IPS-NIHi7 (cell line): ENCODE measurements at regions not wholly inside any gene's neighbourhood (a gene's known extent, or its start where the extent isn't known, plus 50 kb on each side); places are given as distances from the start of the nearest gene placed in this dataset.

Experiments used
- DNase-seq: peaks from one replicate; pipeline ENCODE4 v3.0.0; 2012; ENCODE audit warnings: mixed read lengths; ENCODE audit errors: extremely low spot score

GRCh38 chr4:136106753-136107152 lies 1425.5 kb downstream of the PCDH18 start:
- DNase-seq: peak; percentile 7

- no peak for DNase-seq
Observed at GRCh38 chr4:136103616-136104015, 1428.7 kb downstream of the PCDH18 start.

GRCh38 chr4:136097676-136098075 lies 1434.6 kb downstream of the PCDH18 start:
- DNase-seq: no peak

- no peak for DNase-seq
Observed at GRCh38 chr4:136088211-136088867, 1444.0 kb downstream of the PCDH18 start.

DNA sequence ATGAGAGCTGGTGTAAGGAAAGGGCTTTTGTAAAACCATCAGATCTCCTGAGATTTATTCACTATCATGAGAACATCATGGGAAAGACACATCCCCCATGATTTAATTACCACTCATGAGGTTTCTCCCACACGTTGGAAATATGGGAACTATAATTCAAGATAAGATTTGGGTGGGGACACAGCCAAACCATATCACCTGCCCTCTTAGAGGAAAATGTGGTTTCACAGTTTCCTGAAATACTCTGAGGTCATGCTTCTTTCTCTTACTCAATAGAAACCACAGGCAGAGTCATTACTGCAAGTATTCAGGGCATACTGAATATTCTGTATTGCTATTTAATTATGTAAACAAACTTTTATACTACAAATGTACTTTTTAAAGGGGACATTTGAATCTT lies 1453.3 kb downstream of the PCDH18 start:
- no peak for DNase-seq

DNA sequence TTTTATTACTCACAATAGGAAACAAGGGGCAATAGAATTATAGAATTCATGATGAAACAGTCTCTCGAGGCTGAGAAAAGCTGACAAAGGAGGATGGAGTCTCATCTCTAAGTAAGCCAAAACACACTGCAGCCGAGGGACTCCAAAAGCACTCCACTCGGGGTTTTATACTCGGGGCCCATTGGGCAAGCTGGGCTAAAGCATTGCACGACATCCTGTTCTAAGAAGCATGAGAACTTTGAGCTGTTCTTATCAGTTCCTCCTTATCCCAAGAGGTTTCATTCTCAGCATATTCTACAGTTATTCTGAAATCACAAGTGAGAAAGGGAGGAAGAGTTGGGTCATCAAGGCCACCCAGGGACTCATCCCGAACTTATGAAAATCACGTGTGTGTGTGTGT lies 1475.5 kb downstream of the PCDH18 start:
- no peak for DNase-seq

DNA sequence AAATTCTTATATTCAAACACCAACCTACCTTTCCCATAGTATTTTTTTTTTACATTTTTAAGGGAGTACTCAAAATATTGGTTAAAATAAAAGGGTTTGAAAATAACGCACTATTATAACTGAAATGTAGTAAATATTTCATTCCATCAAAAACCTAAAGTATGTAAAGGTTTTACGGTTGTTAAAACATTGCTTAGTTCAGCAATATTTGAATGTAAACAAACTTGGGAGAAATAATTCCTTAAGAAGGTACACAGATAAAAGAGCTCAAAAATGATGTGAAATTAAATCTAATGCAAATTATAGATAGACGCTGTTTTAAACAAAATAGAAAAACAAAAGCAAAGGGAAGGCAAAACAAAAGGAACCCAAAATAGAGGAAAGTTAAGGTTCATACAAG lies 1476.9 kb downstream of the PCDH18 start:
- no peak for DNase-seq

- DNase-seq: no peak
Observed at GRCh38 chr4:136036744-136037143, 1495.5 kb downstream of the PCDH18 start.

GRCh38 chr4:136032391-136032790 lies 1499.9 kb downstream of the PCDH18 start:
- DNase-seq: no peak

GRCh38 chr4:136025540-136025939 lies 1506.8 kb downstream of the PCDH18 start:
- DNase-seq: no peak

- DNase-seq: no peak
Observed at GRCh38 chr4:136017556-136017955, 1514.7 kb downstream of the PCDH18 start.

DNA sequence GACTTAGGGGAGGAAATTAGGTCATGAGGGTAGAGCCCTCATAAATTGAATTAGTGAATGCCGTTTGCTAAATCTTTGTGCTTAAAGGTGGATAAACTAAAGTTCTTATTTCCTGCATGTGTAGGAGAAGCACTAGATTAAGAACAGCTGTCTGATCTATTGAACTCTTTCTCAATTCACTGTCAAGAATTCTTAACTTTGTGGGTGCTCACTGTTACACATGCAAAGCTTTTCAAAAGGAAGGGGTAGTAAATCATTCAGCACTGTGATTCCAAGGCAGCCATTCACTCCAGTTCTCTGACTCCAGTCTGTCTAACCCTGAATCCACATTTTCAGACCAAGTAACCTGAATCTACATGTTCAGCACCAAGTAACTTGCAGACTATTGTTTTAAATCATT lies 1520.1 kb downstream of the PCDH18 start:
- no peak for DNase-seq

- DNase-seq: no peak
Observed at GRCh38 chr4:136009258-136009832, 1522.9 kb downstream of the PCDH18 start.

- no peak for DNase-seq
Observed at GRCh38 chr4:136007991-136008390, 1524.3 kb downstream of the PCDH18 start.

DNA sequence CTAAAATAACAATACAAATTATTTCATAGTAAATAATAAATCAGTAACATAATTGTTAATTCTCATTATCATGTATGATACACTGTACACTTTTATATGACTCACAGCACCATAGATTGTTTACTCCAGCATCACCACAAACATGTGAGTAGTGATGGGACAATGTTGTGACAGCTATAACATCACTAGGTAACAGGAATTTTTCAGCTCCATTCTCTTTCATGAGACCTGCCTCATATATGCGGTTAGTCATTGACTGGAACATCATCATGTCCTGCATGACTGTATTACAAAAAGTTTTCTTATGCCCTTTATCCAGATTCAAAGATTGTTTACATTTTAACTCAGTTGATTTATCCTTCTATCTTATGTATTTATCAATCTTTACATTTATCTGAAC lies 1530.0 kb downstream of the PCDH18 start:
- DNase-seq: no peak

DNA sequence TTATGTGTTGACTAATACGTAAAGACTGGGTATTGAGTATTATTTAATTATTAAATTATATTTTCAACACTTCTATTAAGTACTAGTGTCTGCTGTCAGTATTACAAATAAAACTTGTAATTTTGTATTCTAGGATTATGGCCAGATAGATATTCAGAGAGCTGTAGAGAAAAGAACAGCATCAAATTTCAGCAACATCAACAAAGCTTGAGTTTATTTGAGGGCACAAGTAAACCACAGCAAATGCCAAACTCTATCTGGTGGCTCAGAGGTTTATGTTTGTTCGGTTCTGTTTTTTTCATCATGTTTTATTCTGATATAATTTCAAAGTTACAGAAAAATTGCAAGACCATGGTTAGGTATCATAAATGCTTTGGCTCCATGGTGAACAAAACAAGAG lies 1530.5 kb downstream of the PCDH18 start:
- no peak for DNase-seq

DNA sequence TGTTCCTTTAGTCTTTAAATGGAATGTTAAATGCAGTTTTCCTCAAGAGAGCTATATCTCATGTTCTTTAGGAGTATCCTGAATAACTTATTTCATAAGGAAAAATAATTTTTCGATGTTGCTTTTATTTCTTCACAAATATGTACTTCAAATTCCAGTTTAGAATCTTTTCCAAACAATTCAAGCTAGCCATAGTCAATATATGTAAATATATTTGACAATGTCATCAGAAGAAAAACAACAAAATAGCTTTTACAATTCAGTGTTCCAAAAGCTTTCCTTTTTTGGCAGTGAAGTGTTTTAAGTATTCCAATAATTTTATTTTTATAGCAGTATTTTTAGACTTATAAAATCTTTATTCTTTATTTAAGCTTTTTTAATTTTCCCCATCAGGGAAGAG lies 1532.0 kb downstream of the PCDH18 start:
- no peak for DNase-seq

- DNase-seq: no peak
Observed at GRCh38 chr4:135994360-135994759, 1537.9 kb downstream of the PCDH18 start.

- DNase-seq: no peak
Observed at GRCh38 chr4:135976860-135977259, 1555.4 kb downstream of the PCDH18 start.

DNA sequence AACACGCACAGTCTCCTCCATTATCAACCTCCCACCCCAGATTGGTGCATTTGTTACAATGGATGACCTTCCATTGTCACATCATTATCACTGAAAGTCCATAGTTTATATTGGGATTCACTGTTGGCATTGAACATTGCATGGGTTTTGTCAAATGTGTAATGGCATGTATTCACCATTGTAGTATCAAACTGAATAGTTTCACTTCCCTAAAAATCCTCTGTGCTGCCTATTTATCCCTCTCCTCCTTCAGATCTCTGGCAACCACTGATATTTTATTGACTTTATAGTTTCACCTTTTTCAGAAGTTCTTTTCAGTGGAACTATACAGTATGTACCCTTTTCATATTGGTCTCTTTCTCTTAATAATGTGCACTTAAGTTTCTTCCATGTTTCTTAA lies 1565.4 kb downstream of the PCDH18 start:
- no peak for DNase-seq

GRCh38 chr4:135963009-135963408 lies 1569.3 kb downstream of the PCDH18 start:
- DNase-seq: no peak

DNA sequence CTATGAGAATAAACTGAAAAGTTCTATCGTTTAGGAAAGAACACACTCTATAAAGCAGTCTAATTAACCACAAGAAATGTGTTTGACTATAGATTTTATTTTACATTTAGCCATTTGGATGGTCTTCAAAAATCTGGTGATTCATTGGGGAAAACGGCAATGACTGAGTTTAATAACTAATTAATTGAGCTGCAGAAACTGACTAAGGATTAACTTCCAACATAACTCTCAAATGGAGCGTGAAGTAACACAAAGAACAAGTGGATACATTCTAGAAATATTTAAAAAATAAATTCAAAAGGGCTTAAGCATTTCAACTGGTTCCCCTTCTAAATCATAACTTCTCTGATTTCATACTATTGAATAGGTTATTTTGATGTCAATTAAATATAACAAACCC lies 1582.4 kb downstream of the PCDH18 start:
- DNase-seq: no peak

DNA sequence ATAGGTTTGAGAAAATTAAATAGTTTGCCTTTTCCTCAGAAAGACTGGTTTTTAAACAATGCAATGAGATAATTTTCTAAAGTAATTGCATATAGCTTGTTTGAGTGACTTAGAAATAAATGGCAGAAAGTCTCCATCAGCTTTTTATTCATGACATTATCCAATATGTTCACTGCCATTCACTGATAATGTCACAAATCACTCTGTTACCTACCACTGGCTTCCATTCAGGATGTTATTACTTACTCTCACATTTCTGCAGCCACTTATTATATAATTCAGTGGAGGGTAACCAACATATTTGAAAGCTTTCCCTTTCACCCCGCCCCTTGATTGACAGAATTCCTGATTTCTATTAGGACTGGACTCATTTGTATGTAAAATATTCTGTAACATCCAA lies 1583.5 kb downstream of the PCDH18 start:
- DNase-seq: no peak

DNA sequence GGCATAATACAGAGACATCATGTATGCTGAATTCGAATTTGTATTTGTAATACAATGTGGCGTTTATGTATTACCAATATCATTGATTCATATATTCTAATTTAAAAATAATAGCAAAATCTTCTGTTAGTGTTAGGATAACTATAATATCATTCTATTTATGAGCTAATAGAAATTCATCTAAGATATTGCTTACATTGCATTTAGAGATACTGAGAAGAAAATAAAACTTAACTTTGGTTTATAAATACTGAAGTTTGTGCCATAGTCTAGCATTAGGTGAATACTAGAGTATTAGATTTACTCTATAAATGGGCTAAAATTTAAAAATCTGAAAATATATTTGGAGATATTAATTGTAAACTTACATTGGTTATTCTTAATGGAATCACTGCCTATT lies 1590.6 kb downstream of the PCDH18 start:
- DNase-seq: no peak
